ENCODE measurements at regions not wholly inside any gene's neighbourhood (a gene's known extent, or its start where the extent isn't known, plus 50 kb on each side); places are given as distances from the start of the nearest gene placed in this dataset.

- TF ChIP-seq, protein P1, sequence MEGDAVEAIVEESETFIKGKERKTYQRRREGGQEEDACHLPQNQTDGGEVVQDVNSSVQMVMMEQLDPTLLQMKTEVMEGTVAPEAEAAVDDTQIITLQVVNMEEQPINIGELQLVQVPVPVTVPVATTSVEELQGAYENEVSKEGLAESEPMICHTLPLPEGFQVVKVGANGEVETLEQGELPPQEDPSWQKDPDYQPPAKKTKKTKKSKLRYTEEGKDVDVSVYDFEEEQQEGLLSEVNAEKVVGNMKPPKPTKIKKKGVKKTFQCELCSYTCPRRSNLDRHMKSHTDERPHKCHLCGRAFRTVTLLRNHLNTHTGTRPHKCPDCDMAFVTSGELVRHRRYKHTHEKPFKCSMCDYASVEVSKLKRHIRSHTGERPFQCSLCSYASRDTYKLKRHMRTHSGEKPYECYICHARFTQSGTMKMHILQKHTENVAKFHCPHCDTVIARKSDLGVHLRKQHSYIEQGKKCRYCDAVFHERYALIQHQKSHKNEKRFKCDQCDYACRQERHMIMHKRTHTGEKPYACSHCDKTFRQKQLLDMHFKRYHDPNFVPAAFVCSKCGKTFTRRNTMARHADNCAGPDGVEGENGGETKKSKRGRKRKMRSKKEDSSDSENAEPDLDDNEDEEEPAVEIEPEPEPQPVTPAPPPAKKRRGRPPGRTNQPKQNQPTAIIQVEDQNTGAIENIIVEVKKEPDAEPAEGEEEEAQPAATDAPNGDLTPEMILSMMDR (IDR thresholded peaks at IDR 0.05) = no peak
- no peak for TF ChIP-seq POLR2A (IDR thresholded peaks at IDR 0.05)
- H3K27ac ChIP-seq = no peak overlapping the region
- WGBS, 2 donors = 48 to 59% methylated on average over 1 of the region's 1 CpG
- H3K27me3 ChIP-seq = no peaks in the 10 kb centered on the region
- no peaks in the 10 kb centered on the region for H3K36me3 ChIP-seq (ENCODE audit: low read depth, missing control alignments)
- intact Hi-C loops (cut with DNase I; ENCODE audit: low total_unique reads) = no loop called here
- H3K9me3 ChIP-seq = no peaks in the 10 kb centered on the region
- no peaks in the 10 kb centered on the region for H3K4me1 ChIP-seq
- H3K4me3 ChIP-seq = no peak overlapping the region
- DNase-seq = no peak
Observed at GRCh38 chr3:80285388-80285787, 517.6 kb upstream of the ROBO1 start.

DNA sequence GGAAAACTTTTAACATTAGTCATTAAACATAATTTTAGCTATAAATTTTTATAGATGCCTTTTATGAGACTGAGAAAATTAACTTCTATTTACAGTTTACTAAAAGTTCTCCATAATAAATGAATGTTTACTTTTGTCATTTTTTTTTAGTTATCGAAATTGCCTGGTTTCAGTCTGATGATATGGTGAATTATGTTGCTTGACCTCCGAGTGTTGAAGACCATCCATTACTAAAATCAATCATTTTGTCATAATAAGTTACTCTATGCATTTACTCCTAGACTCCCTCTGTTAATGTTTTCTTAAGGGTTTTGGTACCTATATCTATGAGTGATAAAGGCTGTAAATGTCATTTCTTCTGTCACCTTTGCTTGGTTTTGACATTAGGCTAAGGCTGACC lies 516.0 kb upstream of the ROBO1 start:
- Histone ChIP-seq H3K4me1 (no peaks in the 10 kb centered on the region), H3K4me3 (no peak overlapping the region), H3K9me3 (no peaks in the 10 kb centered on the region), H3K36me3 (ENCODE audit: low read depth, missing control alignments) (no peaks in the 10 kb centered on the region), H3K27ac (no peak overlapping the region), H3K27me3 (no peaks in the 10 kb centered on the region)
- intact Hi-C loops (cut with DNase I; ENCODE audit: low total_unique reads) = no loop called here
- TF ChIP-seq, protein P1 (IDR thresholded peaks at IDR 0.05) = no peak
- no peak for TF ChIP-seq POLR2A (IDR thresholded peaks at IDR 0.05)
- 30 to 52% methylated on average over 2 of the region's 2 CpGs for WGBS, 2 donors
- no peak for DNase-seq

DNA sequence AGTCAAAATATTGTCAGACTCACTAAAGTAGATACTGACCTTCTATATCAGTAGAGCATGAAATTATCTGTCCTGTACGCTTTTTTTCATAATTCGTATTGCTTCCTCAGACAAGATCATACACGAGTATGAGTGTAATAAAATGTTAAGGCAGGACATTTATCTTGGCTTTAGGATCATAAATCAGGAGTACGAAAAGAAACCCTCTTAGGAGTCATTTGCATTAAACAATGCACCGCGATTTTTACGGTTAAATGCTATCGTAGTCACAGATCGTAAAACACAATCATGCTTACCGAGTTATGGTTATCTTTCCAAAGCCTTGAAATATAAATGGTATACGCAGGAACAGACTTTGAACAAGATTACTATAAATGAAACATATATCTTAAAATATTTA lies 510.3 kb upstream of the ROBO1 start:
- TF ChIP-seq POLR2A (IDR thresholded peaks at IDR 0.05) = no peak
- TF ChIP-seq, protein P1 (IDR thresholded peaks at IDR 0.05) = no peak
- no peaks in the 10 kb centered on the region for H3K27me3 ChIP-seq
- H3K36me3 ChIP-seq (ENCODE audit: low read depth, missing control alignments) = no peaks in the 10 kb centered on the region
- no peak overlapping the region for H3K27ac ChIP-seq
- no peak overlapping the region for H3K4me3 ChIP-seq
- DNase-seq = no peak
- intact Hi-C loops (cut with DNase I; ENCODE audit: low total_unique reads) = no loop called here
- H3K4me1 ChIP-seq = no peaks in the 10 kb centered on the region
- H3K9me3 ChIP-seq = no peaks in the 10 kb centered on the region
- WGBS, 2 donors = 53 to 69% methylated on average over 11 of the region's 11 CpGs

- Histone ChIP-seq H3K4me3 (no peak overlapping the region), H3K4me1 (no peaks in the 10 kb centered on the region), H3K9me3 (no peaks in the 10 kb centered on the region), H3K27me3 (no peaks in the 10 kb centered on the region), H3K36me3 (ENCODE audit: low read depth, missing control alignments) (no peaks in the 10 kb centered on the region), H3K27ac (no peak overlapping the region)
- no peak for DNase-seq
- TF ChIP-seq, protein P1 (IDR thresholded peaks at IDR 0.05) = no peak
- TF ChIP-seq POLR2A (IDR thresholded peaks at IDR 0.05) = no peak
- intact Hi-C loops (cut with DNase I; ENCODE audit: low total_unique reads) = no loop called here
Observed at GRCh38 chr3:80275120-80275519, 507.3 kb upstream of the ROBO1 start.

DNA sequence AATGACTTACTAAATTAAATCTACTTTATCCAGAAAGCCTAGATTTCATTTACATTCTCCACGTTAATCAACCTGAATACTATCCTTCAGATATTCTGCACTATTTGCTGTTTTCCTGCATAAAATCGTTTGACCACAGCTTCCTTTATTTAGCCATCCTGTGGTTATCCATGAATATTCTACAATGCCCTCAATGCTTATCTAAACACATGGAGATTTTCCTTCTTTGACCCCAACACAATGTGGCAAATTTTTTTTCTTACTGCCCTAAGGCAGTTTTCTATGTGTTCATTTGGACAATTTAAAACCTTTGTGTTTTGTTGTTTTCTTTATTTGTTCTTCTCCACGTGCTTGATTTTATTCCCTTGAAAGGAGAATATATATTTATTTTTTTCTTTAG lies 495.5 kb upstream of the ROBO1 start:
- no peak for DNase-seq
- no peaks in the 10 kb centered on the region for H3K9me3 ChIP-seq
- no peaks in the 10 kb centered on the region for H3K4me1 ChIP-seq
- no peak for TF ChIP-seq POLR2A (IDR thresholded peaks at IDR 0.05)
- TF ChIP-seq, protein P1 (IDR thresholded peaks at IDR 0.05) = no peak
- intact Hi-C loops (cut with DNase I; ENCODE audit: low total_unique reads) = no loop called here
- H3K36me3 ChIP-seq (ENCODE audit: low read depth, missing control alignments) = no peaks in the 10 kb centered on the region
- no peak overlapping the region for H3K27ac ChIP-seq
- 73 to 75% methylated on average over 3 of the region's 3 CpGs for WGBS, 2 donors
- H3K27me3 ChIP-seq = no peaks in the 10 kb centered on the region
- H3K4me3 ChIP-seq = no peak overlapping the region

All from testis (tissue), 2 donors.